Left lung (tissue), 4 donors: ENCODE measurements at regions not wholly inside any gene's neighbourhood (a gene's known extent, or its start where the extent isn't known, plus 50 kb on each side); places are given as distances from the start of the nearest gene placed in this dataset.

Experiments used
- ATAC-seq: fragments of 200-7000 bp; cut with Tn5 transposase; one replicate; pipeline ENCODE4 v1.9.1; 2020; ENCODE audit warnings: moderate library complexity
- DNase-seq, 4 donors: peaks; one replicate each; pipeline ENCODE4 v3.0.0-alpha.2; 2013 to 2020
- H3K27ac ChIP-seq, 2 donors: fragments of 200-600 bp; sonication (generic) in 1 of 2; one replicate each; pipeline versions ENCODE4 v1.5.0 to v1.8.0; 2020 to 2021
- H3K27me3 ChIP-seq, 2 donors: fragments of 200-600 bp; sonication (generic) in 1 of 2; one replicate each; pipeline versions ENCODE4 v1.5.0 to v1.8.0; 2020 to 2021
- H3K36me3 ChIP-seq, 2 donors: fragments of 200-600 bp; sonication (generic) in 1 of 2; one replicate each; pipeline versions ENCODE4 v1.5.0 to v1.8.0; 2020 to 2021
- H3K4me1 ChIP-seq, 2 donors: fragments of 200-600 bp; one replicate each; pipeline ENCODE4 v1.8.0; 2021
- H3K4me3 ChIP-seq, 2 donors: fragments of 200-600 bp; sonication (generic) in 1 of 2; one replicate each; pipeline versions ENCODE4 v1.5.0 to v1.8.0; 2020 to 2021; ENCODE audit warnings: mild to moderate bottlenecking in 1 of 2
- H3K9me3 ChIP-seq, 2 donors: fragments of 200-600 bp; sonication (generic) in 1 of 2; one replicate each; pipeline versions ENCODE4 v1.5.0 to v1.8.0; 2020 to 2021
- CTCF ChIP-seq, 2 donors: fragments of 200-600 bp; sonication (generic) in 1 of 2; IDR thresholded peaks; one replicate each; pipeline versions ENCODE4 v1.5.0 to v1.8.0; 2021; ENCODE audit warnings: antibody characterized with exemption in 2 of 2
- intact Hi-C, 2 donors: fragments of 100-400 bp; cut with DNase I; formaldehyde crosslinking; loops; one replicate each; pipeline versions ENCODE4 v1.11.2 to v1.14.2; 2022
- donor health status: DM: no; HTN: yes; CAD: no.
- donor health status: DM: no; HTN: no; CAD: no.

GRCh38 chr14:82084813-82085212, 551.2 kb upstream of the SEL1L start:
- Histone ChIP-seq H3K9me3 (no peaks in the 10 kb centered on the region), H3K36me3 (no peaks in the 10 kb centered on the region), H3K4me1 (no peaks in the 10 kb centered on the region), H3K27me3 (no peaks in the 10 kb centered on the region), H3K27ac (no peak overlapping the region), H3K4me3 (no peak overlapping the region)
- ATAC-seq (no peak), DNase-seq (peak in 1 of 4 donors; percentile 3)
- intact Hi-C loops = no loop called here
- TF ChIP-seq CTCF (IDR thresholded peaks at IDR 0.05) = no peak

- peak in 1 of 4 donors; percentile 28 for DNase-seq
- H3K36me3 ChIP-seq = no peaks in the 10 kb centered on the region
- H3K9me3 ChIP-seq = no peaks in the 10 kb centered on the region
- intact Hi-C loops = no loop called here
- no peak overlapping the region for H3K27ac ChIP-seq
- no peak for TF ChIP-seq CTCF (IDR thresholded peaks at IDR 0.05)
- H3K4me1 ChIP-seq = no peaks in the 10 kb centered on the region
- no peaks in the 10 kb centered on the region for H3K27me3 ChIP-seq
- ATAC-seq = no peak
- H3K4me3 ChIP-seq = no peak overlapping the region
Measured at GRCh38 chr14:82091097-82091496, 557.4 kb upstream of the SEL1L start.

GRCh38 chr14:82094829-82095345, 561.2 kb upstream of the SEL1L start:
- intact Hi-C loops = no loop called here
- H3K27me3 ChIP-seq = no peaks in the 10 kb centered on the region
- H3K9me3 ChIP-seq = no peaks in the 10 kb centered on the region
- H3K27ac ChIP-seq = no peak overlapping the region
- H3K4me1 ChIP-seq = no peaks in the 10 kb centered on the region
- H3K36me3 ChIP-seq = no peaks in the 10 kb centered on the region
- no peak for ATAC-seq
- DNase-seq = no peak
- no peak for TF ChIP-seq CTCF (IDR thresholded peaks at IDR 0.05)
- no peak overlapping the region for H3K4me3 ChIP-seq

GRCh38 chr14:82104013-82104412, 570.4 kb upstream of the SEL1L start:
- no peak for ATAC-seq
- Histone ChIP-seq H3K4me3 (no peak overlapping the region), H3K9me3 (no peaks in the 10 kb centered on the region), H3K4me1 (no peaks in the 10 kb centered on the region), H3K27me3 (no peaks in the 10 kb centered on the region), H3K27ac (no peak overlapping the region), H3K36me3 (no peaks in the 10 kb centered on the region)
- no peak for TF ChIP-seq CTCF (IDR thresholded peaks at IDR 0.05)
- intact Hi-C loops = no loop called here
- DNase-seq = no peak

GRCh38 chr14:82112210-82112839, 578.7 kb upstream of the SEL1L start:
- peaks cover 0 to 2% of the 10 kb centered on the region in 2 donors for H3K9me3 ChIP-seq
- DNase-seq = no peak
- ATAC-seq = no peak
- H3K36me3 ChIP-seq = no peaks in the 10 kb centered on the region
- H3K27ac ChIP-seq = no peak overlapping the region
- no peaks in the 10 kb centered on the region for H3K27me3 ChIP-seq
- TF ChIP-seq CTCF (IDR thresholded peaks at IDR 0.05) = no peak
- no peak overlapping the region for H3K4me3 ChIP-seq
- no peaks in the 10 kb centered on the region for H3K4me1 ChIP-seq
- intact Hi-C loops = no loop called here
